ENCODE measurements at regions not wholly inside any gene's neighbourhood (a gene's known extent, or its start where the extent isn't known, plus 50 kb on each side); places are given as distances from the start of the nearest gene placed in this dataset.

DNA sequence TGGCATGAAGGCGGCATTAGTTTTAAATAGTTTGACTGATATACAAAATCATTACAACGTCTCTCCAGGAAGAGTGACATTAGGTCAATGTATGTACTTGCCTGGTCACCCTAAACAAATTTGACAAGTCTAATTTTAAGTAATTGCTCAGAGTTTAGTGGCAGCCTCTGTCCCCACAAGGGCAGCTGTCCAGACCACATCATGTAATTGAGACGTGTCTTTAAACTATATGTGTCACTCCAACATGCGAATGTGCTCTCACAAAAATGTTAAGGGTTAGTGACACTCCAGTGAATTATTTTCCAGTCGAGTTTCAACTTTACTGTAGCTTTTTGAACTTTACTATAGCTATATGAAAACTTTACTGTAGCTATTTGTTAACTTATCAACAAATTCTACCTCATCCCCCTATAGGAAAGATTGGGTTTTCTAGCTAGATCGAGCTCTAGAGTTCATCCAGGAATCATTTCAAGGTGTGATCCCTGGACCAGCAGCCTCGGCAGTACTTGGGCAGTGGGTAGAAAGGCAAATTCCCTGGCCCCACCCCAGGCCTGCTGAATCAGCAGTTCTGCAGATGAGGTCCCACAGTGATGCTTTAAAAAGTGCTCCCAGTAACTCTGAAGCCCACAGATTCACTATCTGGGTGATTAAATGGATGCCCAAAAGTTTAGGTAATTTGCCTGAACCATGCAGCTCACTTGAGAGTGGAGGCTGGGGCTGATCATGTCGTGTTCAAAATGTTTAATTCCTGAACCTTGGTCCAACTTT is 66.4 kb upstream of the POU3F3 start (continued):
- TF ChIP-seq, protein P1, sequence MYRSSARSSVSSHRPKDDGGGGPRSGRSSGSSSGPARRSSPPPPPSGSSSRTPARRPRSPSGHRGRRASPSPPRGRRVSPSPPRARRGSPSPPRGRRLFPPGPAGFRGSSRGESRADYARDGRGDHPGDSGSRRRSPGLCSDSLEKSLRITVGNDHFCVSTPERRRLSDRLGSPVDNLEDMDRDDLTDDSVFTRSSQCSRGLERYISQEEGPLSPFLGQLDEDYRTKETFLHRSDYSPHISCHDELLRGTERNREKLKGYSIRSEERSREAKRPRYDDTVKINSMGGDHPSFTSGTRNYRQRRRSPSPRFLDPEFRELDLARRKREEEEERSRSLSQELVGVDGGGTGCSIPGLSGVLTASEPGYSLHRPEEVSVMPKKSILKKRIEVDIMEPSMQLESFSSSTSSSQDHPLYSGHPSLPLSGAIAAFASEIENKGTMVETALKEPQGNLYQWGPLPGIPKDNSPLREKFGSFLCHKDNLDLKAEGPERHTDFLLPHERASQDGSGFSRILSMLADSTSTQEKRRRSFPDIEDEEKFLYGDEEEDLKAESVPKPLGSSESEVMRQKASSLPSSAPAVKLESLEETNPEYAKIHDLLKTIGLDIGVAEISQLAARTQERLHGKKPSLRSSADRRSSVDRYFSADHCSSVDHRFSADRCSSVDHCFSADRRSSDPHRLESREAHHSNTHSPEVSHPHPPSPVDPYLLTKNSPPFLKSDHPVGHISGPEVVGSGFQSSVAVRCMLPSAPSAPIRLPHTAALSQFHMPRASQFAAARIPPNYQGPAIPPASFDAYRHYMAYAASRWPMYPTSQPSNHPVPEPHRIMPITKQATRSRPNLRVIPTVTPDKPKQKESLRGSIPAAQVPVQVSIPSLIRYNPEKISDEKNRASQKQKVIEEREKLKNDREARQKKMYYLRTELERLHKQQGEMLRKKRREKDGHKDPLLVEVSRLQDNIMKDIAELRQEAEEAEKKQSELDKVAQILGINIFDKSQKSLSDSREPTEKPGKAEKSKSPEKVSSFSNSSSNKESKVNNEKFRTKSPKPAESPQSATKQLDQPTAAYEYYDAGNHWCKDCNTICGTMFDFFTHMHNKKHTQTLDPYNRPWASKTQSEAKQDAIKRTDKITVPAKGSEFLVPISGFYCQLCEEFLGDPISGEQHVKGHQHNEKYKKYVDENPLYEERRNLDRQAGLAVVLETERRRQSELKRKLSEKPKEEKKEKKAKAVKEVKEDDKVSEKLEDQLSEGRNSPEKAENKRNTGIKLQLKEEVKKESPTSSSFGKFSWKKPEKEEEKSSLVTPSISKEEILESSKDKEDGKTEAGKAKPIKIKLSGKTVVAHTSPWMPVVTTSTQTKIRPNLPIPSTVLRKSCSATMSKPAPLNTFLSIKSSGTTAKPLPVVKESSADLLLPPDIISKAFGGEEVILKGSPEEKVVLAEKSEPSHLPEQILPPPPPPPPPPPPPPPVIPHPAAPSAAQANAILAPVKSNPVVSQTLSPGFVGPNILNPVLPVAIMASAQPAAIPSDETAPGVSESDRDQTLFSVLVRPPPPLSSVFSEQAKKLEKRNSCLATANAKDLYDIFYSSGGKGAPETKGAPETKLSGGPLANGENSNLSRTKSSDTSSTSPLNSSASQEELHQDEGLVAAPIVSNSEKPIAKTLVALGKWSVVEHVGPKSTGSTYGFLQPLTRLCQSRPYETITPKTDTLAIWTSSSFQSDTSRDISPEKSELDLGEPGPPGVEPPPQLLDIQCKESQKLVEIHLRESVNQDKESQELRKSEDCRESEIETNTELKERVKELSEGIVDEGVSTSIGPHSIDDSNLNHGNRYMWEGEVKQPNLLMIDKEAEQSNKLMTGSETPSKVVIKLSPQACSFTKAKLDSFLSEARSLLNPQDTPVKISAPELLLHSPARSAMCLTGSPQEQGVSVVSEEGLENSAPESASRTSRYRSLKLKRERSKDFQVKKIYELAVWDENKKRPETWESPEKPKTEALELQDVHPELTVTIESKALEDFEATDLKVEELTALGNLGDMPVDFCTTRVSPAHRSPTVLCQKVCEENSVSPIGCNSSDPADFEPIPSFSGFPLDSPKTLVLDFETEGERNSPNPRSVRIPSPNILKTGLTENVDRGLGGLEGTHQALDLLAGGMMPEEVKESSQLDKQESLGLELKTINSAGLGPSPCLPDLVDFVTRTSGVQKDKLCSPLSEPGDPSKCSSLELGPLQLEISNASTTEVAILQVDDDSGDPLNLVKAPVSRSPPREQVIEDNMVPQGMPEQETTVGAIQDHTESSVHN (CRISPR knock-in tag; IDR thresholded peaks at IDR 0.05), result no peak
- no peak for TF ChIP-seq TBL1XR1 (IDR thresholded peaks at IDR 0.05; ENCODE audit: borderline replicate concordance, low read length, partially characterized antibody)
- peak; percentile 85 to 94 for TF ChIP-seq MAFK (conservative IDR thresholded peaks at IDR 0.05 in 1 of 2, IDR thresholded peaks at IDR 0.05 in 1 of 2; ENCODE audit: low read length in 2 of 2)

All from HepG2 (cell line).